Endodermal cell (in vitro differentiated cells): ENCODE measurements at regions not wholly inside any gene's neighbourhood (a gene's known extent, or its start where the extent isn't known, plus 50 kb on each side); places are given as distances from the start of the nearest gene placed in this dataset.
A peak's percentile ranks its signal among the peaks of the same experiment; 100 is the strongest.

Source experiments
- DNase-seq: peaks from one replicate; pipeline ENCODE4 v3.0.0-alpha.2; 2017
- H3K27ac ChIP-seq: 2 replicates; pipeline ENCODE4 v1.5.1; 2013; ENCODE audit warnings: mild to moderate bottlenecking, low read depth, low read length, moderate library complexity
- H3K27me3 ChIP-seq: 2 replicates; pipeline ENCODE4 v1.6.1; 2013; ENCODE audit warnings: mild to moderate bottlenecking, low read length, moderate library complexity; ENCODE audit not compliant: insufficient read depth, control insufficient read depth, poor library complexity, severe bottlenecking
- H3K36me3 ChIP-seq: 2 replicates; pipeline ENCODE4 v1.7.0; 2013; ENCODE audit warnings: mild to moderate bottlenecking, low read length, moderate library complexity; ENCODE audit not compliant: control insufficient read depth, insufficient read depth
- H3K4me1 ChIP-seq: one replicate; pipeline ENCODE4 v1.7.0; 2013; ENCODE audit warnings: low read length; ENCODE audit not compliant: control insufficient read depth, insufficient read depth
- H3K4me3 ChIP-seq: 2 replicates; pipeline ENCODE4 v1.5.1; 2013; ENCODE audit warnings: mild to moderate bottlenecking, low read length, moderate library complexity
- H3K9ac ChIP-seq: 2 replicates; pipeline ENCODE4 v1.6.1; 2013; ENCODE audit warnings: mild to moderate bottlenecking, low read length, moderate library complexity; ENCODE audit not compliant: poor library complexity, severe bottlenecking; ENCODE audit errors: extremely low read depth
- H3K9me3 ChIP-seq: 2 replicates; pipeline ENCODE4 v1.6.1; 2013; ENCODE audit warnings: mild to moderate bottlenecking, low read length, moderate library complexity; ENCODE audit not compliant: control insufficient read depth
- H3K27ac Mint-ChIP-seq: 2 replicates; pipeline ENCODE4 v1.8.0; 2020; ENCODE audit warnings: mixed read lengths
- H3K27me3 Mint-ChIP-seq: 2 replicates; pipeline ENCODE4 v1.8.0; 2021; ENCODE audit warnings: mild to moderate bottlenecking, mixed read lengths; ENCODE audit not compliant: insufficient read depth
- H3K36me3 Mint-ChIP-seq: 2 replicates; pipeline ENCODE4 v1.8.0; 2020; ENCODE audit warnings: low read depth, mixed read lengths
- H3K4me1 Mint-ChIP-seq: 2 replicates; pipeline ENCODE4 v1.8.0; 2020; ENCODE audit warnings: mixed read lengths
- H3K4me3 Mint-ChIP-seq: 2 replicates; pipeline ENCODE4 v1.8.0; 2020; ENCODE audit warnings: mild to moderate bottlenecking, moderate library complexity, mixed read lengths
- H3K9me3 Mint-ChIP-seq: 2 replicates; pipeline ENCODE4 v1.8.0; 2020; ENCODE audit warnings: mild to moderate bottlenecking, mixed read lengths
- CTCF ChIP-seq: fragments of 200-600 bp; sonication (generic); conservative IDR thresholded peaks from 2 replicates; pipeline ENCODE4 v1.5.0; 2021; ENCODE audit warnings: antibody characterized with exemption, mild to moderate bottlenecking
- WGBS, 2 experiments: methylation state at CpG; one replicate each; pipeline versions ENCODE4 v1.1.5 to v1.1.7; 2013; ENCODE audit warnings: missing lambda C conversion rate in 2 of 2, mixed read lengths in 1 of 2; ENCODE audit not compliant: insufficient coverage in 1 of 2, insufficient read length in 1 of 2; 5-methylcytosine and 5-hydroxymethylcytosine counted together

GRCh38 chr12:23128462-23128861 lies 503.5 kb downstream of the ETNK1 start:
- Mint-ChIP-seq H3K9me3 (no peaks in the 10 kb centered on the region), H3K4me3 (no peak overlapping the region), H3K36me3 (peaks cover 34% of the 10 kb centered on the region), H3K4me1 (peaks cover 17% of the 10 kb centered on the region), H3K27me3 (no peaks in the 10 kb centered on the region), H3K27ac (peak overlapping the region; percentile 27)
- no peak for DNase-seq
- WGBS, 2 experiments, result 77 to 83% methylated on average over 2 of the region's 2 CpGs
- no peak overlapping the region for H3K9ac ChIP-seq
- H3K4me1 ChIP-seq, result peaks cover 3% of the 10 kb centered on the region
- no peak overlapping the region for H3K4me3 ChIP-seq
- H3K9me3 ChIP-seq, result no peaks in the 10 kb centered on the region
- peaks cover 58% of the 10 kb centered on the region for H3K36me3 ChIP-seq
- H3K27ac ChIP-seq, result no peak overlapping the region
- no peaks in the 10 kb centered on the region for H3K27me3 ChIP-seq
- no peak for TF ChIP-seq CTCF

GRCh38 chr12:23132357-23132756 lies 507.4 kb downstream of the ETNK1 start:
- Histone ChIP-seq H3K36me3 (peaks cover 67% of the 10 kb centered on the region), H3K9ac (no peak overlapping the region), H3K27me3 (no peaks in the 10 kb centered on the region), H3K4me3 (no peak overlapping the region), H3K4me1 (peaks cover 3% of the 10 kb centered on the region), H3K9me3 (no peaks in the 10 kb centered on the region), H3K27ac (no peak overlapping the region)
- H3K4me1 Mint-ChIP-seq, result peaks cover 16% of the 10 kb centered on the region
- 97 to 100% methylated on average over 1 of the region's 1 CpG for WGBS, 2 experiments
- H3K27me3 Mint-ChIP-seq, result no peaks in the 10 kb centered on the region
- no peaks in the 10 kb centered on the region for H3K9me3 Mint-ChIP-seq
- no peak overlapping the region for H3K27ac Mint-ChIP-seq
- H3K4me3 Mint-ChIP-seq, result no peak overlapping the region
- H3K36me3 Mint-ChIP-seq, result peaks cover 51% of the 10 kb centered on the region
- TF ChIP-seq CTCF, result no peak
- no peak for DNase-seq

- WGBS, 2 experiments, result 100% methylated on average over 1 of the region's 1 CpG; no CpG with 5 or more reads in 1 of the 2 experiments
- H3K9me3 ChIP-seq, result no peaks in the 10 kb centered on the region
- Mint-ChIP-seq H3K36me3 (peaks cover 57% of the 10 kb centered on the region), H3K4me3 (no peak overlapping the region), H3K9me3 (no peaks in the 10 kb centered on the region), H3K27ac (no peak overlapping the region), H3K27me3 (no peaks in the 10 kb centered on the region), H3K4me1 (peaks cover 6% of the 10 kb centered on the region)
- DNase-seq, result no peak
- peaks cover 64% of the 10 kb centered on the region for H3K36me3 ChIP-seq
- H3K27ac ChIP-seq, result no peak overlapping the region
- H3K4me1 ChIP-seq, result no peaks in the 10 kb centered on the region
- H3K9ac ChIP-seq, result no peak overlapping the region
- no peak overlapping the region for H3K4me3 ChIP-seq
- H3K27me3 ChIP-seq, result no peaks in the 10 kb centered on the region
- no peak for TF ChIP-seq CTCF
Observed at GRCh38 chr12:23133471-23133870, 508.5 kb downstream of the ETNK1 start.
